GM19328 (cell line): ENCODE measurements at regions not wholly inside any gene's neighbourhood (a gene's known extent, or its start where the extent isn't known, plus 50 kb on each side); places are given as distances from the start of the nearest gene placed in this dataset.
"Not testable (repeated sequence)": the region's sequence is repeated elsewhere in the genome, so short reads cannot be mapped to it uniquely, and the experiment has no call there.

Experiments used
- ATAC-seq: cut with Tn5 transposase; IDR thresholded peaks from one replicate; pipeline ENCODE4 v1.9.1; 2021; ENCODE audit warnings: mild to moderate bottlenecking, moderate library complexity; ENCODE audit not compliant: unreplicated experiment

- no peak for ATAC-seq
Measured at GRCh38 chr5:87127956-87128687, 139.6 kb upstream of the RASA1 start.

DNA sequence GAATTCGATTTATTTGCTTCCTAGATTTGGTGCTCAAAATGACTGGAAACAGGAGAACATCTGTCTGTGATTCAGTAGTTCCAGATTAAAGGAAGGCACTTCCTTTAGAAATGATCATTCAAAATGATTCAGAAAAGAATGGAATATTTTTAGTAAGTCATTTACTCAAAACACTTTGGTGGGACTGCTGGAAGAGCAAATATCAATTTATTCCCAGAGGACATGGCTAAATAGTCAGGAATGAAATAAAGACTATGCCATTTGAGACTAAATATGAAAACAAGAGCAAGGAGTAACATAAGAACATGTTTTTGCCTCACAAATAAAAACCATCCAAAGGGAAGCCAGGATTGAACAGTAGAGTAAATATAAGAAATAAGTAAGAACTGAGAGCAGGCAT, 138.6 kb upstream of the RASA1 start:
- ATAC-seq, result no peak

- ATAC-seq, result no peak
Measured at GRCh38 chr5:87132696-87133095, 135.0 kb upstream of the RASA1 start.

- not testable (repeated sequence) for ATAC-seq
Measured at GRCh38 chr5:87134513-87134912, 133.2 kb upstream of the RASA1 start.

DNA sequence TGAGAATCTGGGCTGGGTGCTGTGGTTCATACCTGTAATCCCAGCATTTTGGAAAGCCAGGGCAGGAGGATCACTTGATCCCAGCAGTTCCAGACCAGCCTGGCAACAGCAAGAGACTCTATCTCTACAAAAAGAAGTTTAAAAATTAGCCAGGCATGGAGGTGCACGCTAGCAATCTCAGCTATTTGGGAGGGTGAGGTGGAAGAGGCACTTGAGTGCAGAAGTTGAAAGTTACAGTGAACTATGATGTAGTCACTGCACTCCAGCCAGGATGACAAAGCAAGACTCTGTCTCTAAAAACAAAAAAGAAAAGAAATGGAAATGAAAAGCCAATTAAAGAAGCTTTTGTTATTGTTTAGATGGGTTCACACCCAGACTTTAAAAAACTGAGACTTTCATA, 131.6 kb upstream of the RASA1 start:
- no peak for ATAC-seq

GRCh38 chr5:87136733-87137132, 130.9 kb upstream of the RASA1 start:
- ATAC-seq, result no peak

GRCh38 chr5:87137283-87137682, 130.4 kb upstream of the RASA1 start:
- no peak for ATAC-seq

- no peak for ATAC-seq
Measured at GRCh38 chr5:87138091-87138805, 129.4 kb upstream of the RASA1 start.

GRCh38 chr5:87139795-87140194, 127.9 kb upstream of the RASA1 start:
- ATAC-seq, result no peak

- no peak for ATAC-seq
Measured at GRCh38 chr5:87141544-87141943, 126.1 kb upstream of the RASA1 start.

DNA sequence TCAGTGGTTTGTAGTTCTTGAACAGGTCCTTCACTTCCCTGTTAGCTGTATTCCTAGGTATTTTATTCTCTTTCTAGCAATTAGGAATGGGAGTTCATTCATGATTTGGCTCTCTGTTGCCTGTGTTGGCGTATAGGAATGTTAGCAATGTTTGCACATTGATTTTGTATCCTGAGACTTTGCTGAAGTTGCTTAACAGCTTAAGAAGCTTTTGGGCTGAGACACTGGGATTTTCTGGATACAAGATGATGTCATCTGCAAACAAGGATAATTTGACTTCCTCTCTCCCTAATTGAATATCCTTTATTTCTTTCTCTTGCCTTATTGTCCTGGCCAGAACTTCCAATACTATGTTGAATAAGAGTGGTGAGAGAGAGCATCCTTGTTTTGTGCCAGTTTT, 121.8 kb upstream of the RASA1 start:
- not testable (repeated sequence) for ATAC-seq

- ATAC-seq, result no peak
Measured at GRCh38 chr5:87147441-87147840, 120.2 kb upstream of the RASA1 start.

DNA sequence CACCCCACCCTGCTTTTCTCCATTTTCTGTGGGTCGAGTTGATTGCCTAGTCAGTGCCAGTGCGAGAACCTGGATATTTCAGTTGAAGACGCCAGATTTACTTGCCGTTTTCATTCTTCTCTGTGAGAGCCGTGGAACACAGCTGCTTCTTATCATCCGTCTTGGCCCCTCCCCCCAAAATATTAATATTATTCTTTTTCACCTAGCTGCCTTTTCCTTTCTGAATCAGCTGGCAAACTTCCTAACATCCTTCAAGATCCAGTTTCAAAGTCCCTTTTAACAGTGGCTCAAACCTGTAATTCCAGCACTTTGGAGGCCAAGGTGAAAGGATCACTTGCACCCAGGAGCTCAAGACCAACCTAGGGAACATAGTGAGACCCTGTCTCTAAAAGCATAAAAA, 117.1 kb upstream of the RASA1 start:
- no peak for ATAC-seq

DNA sequence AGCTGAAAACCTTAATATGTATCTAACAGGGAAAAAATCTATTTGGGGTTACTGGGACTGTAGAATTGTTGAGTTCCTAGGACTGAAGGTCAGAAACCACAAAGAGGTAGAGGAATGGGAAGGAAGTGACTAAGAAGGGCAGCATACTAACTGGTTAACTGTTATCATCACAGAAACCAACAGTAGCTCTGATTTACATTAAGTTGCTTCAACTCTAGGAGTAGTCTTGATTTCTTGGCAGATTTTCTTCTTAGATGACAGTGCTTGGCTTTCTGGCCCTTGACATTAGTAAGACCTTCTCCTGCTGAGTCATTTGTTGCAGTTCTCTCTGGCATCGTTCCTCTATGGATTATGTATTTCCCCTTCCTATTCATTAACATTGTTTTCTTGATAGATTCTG, 116.1 kb upstream of the RASA1 start:
- no peak for ATAC-seq

- no peak for ATAC-seq
Measured at GRCh38 chr5:87152886-87153285, 114.8 kb upstream of the RASA1 start.

DNA sequence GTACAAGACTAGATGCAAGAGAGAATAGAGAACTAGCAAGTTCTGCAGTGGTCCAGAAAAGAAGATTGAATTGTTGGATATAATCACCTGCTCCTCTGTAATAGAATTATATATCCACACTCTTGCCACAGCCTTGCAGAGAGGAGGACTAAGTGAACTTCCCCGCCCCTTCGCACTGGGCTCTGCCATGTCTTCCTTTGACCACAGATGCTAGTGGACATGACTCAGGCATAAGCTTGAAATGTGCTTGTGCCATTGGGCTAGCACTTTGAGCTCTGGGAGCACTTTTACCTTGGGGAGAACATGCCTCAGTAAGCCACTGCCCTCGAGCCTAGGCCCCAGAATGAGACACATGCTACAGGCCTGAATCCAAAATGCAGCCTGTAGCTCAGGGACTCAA, 113.5 kb upstream of the RASA1 start:
- no peak for ATAC-seq

- ATAC-seq, result no peak
Measured at GRCh38 chr5:87155106-87155505, 112.6 kb upstream of the RASA1 start.

GRCh38 chr5:87156631-87157030, 111.1 kb upstream of the RASA1 start:
- no peak for ATAC-seq

GRCh38 chr5:87164409-87164808, 103.3 kb upstream of the RASA1 start:
- no peak for ATAC-seq

DNA sequence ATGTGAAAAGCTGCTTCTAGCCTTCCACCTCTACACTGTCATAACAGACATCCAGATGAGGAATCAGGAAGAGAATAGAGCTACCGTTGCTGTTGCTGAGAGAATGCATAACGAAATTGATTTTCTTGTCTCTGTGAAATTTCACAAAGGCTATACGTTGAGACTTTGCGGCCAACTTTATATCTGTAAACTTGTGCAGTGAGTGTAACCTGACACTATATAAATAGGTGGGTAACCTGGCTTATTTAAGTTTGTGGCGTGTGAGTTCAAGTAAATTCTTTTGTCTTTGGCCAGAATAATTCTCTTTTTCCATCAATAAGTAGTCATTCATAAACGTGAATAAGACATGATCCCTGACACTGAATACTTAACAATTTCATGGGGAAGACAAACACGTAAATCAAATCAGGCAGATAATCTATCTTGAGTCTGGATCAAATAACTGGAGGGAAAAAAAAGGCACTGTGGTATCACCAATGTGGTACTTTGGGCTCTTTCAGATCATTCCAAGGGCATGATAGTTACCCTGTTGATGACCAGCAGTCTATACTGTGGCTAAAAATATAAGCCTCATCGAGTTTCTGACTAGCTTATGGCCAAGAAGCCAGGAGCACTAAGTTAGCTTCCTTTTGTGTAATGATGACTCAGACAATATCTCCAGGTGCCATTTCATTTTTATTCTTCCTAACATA, 98.2 kb upstream of the RASA1 start:
- ATAC-seq, result no peak

- ATAC-seq, result no peak
Measured at GRCh38 chr5:87170799-87171198, 96.9 kb upstream of the RASA1 start.

DNA sequence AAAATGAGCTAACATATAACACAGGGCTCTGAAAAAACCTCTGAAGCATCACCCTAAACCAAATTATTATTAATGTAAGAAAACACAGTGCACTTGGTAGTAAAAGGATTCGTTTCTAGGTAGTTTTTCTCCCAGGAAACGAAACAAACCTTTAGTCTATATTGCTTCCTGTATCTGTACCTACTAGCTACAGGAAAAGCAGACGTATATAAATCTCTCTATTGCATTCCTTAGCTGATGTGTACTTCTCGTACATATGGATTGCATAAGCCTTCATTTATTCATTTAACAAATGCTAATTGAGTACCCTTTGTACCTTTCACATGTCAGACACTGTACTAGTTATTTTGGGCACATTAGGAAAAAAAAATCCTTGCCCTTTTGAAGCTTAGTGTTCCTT, 85.0 kb upstream of the RASA1 start:
- no peak for ATAC-seq
